NCI-H1930 (cell line): ENCODE measurements at regions not wholly inside any gene's neighbourhood (a gene's known extent, or its start where the extent isn't known, plus 50 kb on each side); places are given as distances from the start of the nearest gene placed in this dataset.
A peak's percentile ranks its signal among the peaks of the same experiment; 100 is the strongest.
"Not testable (repeated sequence)": the region's sequence is repeated elsewhere in the genome, so short reads cannot be mapped to it uniquely, and the experiment has no call there.

Experiments used
- DNase-seq, 2 experiments: peaks; one replicate each; lab custom pipeline; 2025; lab: John Stamatoyannopoulos, UW

- no peak for DNase-seq
Observed at GRCh38 chr6:153984811-153985210, 54.2 kb upstream of the OPRM1 start.

DNA sequence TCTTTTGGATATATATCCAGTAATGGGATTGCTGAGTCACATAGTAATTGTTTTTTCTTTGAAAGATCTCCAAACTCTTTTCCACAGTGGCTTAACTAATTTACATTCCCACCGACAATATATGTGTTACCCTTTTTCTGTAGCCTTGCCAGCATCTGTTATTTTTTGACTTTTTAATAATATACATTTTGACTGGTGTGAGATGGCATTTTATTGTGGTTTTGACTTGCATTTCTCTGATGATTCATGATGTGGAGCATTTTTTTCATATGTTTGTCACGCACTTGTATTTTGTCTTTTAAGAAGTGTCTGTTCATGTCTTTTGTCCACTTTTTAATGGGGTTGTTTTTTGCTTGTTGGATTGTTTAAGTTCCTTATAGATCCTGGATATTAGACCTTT lies 58.9 kb upstream of the OPRM1 start:
- no peak for DNase-seq

GRCh38 chr6:153978911-153979548 lies 60.0 kb upstream of the OPRM1 start:
- DNase-seq: not testable (repeated sequence)

GRCh38 chr6:153976921-153977693 lies 61.9 kb upstream of the OPRM1 start:
- no peak for DNase-seq

GRCh38 chr6:153966001-153966400 lies 73.0 kb upstream of the OPRM1 start:
- DNase-seq: no peak

GRCh38 chr6:153963352-153963751 lies 75.7 kb upstream of the OPRM1 start:
- no peak for DNase-seq

- DNase-seq: no peak
Observed at GRCh38 chr6:153962555-153962954, 76.5 kb upstream of the OPRM1 start.

- DNase-seq: no peak
Observed at GRCh38 chr6:153960741-153961140, 78.3 kb upstream of the OPRM1 start.

- no peak for DNase-seq
Observed at GRCh38 chr6:153960281-153960680, 78.8 kb upstream of the OPRM1 start.

DNA sequence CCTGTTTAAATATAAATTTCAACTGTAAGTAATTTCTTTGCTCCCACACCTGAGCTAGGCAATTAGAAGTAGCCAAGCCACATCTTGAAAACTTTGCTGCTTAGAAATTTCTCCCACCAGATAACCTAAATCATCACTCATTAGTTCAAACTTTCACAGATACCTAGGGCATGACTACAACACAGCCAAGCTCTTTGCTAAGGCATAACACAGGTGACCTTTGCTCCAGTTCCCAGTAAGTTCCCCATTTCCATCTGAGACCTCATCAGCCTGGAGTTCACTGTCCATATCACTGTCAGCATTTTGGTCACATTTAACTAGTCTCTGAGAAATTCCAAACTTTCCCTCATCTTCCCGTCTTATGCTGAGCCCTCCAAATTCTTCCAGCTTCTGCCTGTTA lies 79.8 kb upstream of the OPRM1 start:
- no peak for DNase-seq

GRCh38 chr6:153958860-153959259 lies 80.2 kb upstream of the OPRM1 start:
- no peak for DNase-seq

- no peak for DNase-seq
Observed at GRCh38 chr6:153957394-153957793, 81.6 kb upstream of the OPRM1 start.

DNA sequence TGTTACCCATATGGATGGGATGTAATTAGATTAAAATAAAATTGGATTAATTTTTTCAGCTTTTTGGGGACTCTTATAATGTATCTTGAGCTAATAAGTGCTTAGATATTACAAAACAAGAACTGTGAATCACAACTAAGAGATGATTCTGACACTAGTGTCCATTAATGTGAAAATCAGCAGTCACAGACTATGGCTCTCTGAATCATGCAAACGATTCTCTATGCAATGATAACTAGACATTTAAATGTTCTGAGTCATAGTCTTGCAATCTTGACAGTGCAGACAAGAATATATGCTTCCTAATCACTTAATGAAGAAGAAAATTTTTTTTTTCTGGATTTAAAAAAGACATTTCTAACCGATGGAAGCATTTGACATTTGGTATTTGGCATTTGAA lies 82.2 kb upstream of the OPRM1 start:
- no peak for DNase-seq

DNA sequence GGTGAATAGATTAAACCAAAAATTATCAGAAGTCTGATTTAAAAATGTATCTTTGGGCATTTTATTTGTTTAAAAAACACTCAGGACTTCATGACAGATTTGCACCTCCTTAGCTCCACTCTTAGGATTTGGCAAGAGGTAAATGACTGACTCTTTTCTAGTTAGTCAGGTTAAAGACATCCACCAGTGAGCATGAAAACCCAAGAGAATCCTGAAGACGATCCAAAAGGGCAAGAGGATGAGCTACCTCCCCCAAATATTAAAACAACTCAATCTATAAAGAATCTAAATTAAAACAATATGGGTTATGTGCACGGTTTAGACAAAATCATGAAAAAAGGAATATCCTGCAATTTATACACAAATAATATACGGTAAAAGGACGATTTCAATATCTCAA lies 89.4 kb upstream of the OPRM1 start:
- DNase-seq: no peak

DNA sequence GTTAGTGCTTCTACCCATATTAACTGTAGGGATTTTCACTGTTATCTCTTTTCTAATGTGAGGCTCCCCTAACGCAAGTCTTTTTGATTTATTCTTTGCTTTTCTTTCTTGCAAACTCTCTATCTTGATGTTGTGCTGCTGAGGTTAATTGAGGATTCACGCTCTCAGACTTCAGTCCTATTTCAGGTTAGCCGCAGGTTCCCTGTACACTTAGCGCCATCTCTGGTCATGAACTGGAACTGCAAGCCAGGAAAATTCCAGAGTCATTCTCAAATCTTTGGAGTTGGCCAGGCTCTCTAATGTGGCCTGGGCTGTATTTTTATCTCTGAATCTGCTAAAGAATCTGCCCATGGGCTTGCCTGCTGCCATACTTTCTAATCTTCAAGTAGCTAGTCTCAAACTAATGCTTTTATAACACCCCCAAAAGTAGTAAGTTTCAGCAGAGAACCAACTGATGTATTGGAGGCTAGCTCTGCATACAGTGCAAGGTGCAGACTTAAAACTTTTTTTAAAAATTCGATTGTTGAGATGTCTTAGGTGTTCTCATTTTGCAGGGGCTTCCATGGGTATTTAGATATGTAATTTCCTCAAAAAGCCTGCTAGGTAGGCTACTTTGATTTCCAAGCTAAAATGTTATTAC lies 91.1 kb upstream of the OPRM1 start:
- DNase-seq: peak in 1 of 2 experiments; percentile 1

DNA sequence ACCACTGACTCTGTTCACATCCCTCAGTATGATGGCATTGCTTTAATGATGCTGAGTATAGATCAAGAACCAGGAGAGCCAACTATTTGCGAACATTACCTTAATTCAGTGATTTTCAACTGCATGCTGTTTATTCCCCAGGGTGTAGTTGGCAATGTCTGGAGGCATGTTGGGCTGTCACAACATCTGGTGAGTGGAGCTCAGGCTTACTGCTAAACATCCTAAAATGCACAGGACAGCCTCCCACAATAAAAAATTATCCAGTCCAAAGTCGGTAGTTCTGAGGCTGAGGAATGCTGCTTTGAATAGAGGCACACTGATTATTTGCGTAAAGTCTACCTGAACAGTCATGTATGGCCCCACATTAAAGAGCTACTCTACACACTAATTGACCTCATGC lies 94.8 kb upstream of the OPRM1 start:
- DNase-seq: no peak

DNA sequence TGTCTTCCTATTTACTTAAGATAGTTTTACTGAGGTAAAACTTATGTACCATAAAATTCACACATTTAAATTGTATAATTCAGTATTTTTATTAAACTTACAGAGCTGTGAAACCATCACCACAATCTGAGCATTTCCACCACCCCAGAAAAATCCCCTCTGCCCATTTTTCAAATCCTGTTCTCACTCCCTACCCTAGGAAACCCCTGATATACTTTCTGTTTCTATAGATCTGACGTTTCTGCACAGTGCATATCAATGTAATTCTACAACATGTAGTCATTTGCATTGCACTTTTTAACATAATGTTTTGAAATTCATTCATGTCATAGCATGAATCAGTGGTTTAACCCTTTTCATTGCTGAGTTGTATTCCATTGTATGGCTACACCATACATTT lies 96.7 kb upstream of the OPRM1 start:
- no peak for DNase-seq

- DNase-seq: no peak
Observed at GRCh38 chr6:153941768-153942167, 97.3 kb upstream of the OPRM1 start.

DNA sequence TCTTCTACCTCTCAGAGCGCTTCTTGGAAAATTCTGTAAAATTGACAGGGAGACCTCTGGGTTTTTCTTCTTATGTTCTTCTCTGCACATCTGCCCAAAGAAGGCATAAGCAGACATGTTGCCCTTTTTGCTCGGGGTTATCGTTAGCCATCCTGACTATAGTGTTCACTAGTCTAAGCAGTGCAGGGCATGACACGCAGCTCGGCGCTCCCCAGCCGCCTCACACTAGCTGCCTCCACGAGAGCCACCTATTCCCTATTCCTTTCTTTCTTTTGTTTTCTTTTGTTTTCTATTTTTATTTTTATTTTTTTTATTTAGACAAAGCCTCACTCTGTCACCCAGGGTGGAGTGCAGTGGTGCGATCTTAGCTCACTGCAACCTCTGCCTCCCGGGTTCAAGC lies 100.2 kb upstream of the OPRM1 start:
- DNase-seq: no peak

DNA sequence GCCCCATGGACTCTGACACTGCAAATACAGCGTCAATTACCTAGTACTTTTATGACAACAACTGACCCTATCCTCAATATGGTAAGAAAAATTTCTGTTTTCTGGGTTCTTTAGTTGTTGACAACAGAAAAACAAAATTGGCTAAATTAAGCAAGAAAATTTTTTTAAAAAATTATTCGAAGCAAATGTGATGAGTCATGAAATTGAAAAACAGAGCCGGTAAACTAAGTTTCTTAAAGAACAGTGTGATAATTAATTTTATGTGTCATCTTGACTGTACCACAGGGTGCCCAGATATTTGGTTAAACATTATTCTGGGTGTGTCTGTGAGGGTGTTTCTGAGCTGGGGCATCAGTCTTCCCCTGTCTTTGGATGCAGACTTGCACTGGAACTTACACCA lies 107.6 kb upstream of the OPRM1 start:
- DNase-seq: no peak

- DNase-seq: no peak
Observed at GRCh38 chr6:153927867-153928266, 111.2 kb upstream of the OPRM1 start.

GRCh38 chr6:153898360-153899059 lies 140.5 kb upstream of the OPRM1 start:
- no peak for DNase-seq

- DNase-seq: no peak
Observed at GRCh38 chr6:153882411-153882810, 156.6 kb upstream of the OPRM1 start.
